GM23248 (cell line): ENCODE measurements at regions not wholly inside any gene's neighbourhood (a gene's known extent, or its start where the extent isn't known, plus 50 kb on each side); places are given as distances from the start of the nearest gene placed in this dataset.

Source experiments
- DNase-seq: peaks from one replicate; pipeline ENCODE4 v3.0.0-alpha.2; 2015
- H2AFZ ChIP-seq: fragments of 200-600 bp; sonication (generic); 2 replicates; pipeline ENCODE4 v1.6.1; 2016; ENCODE audit warnings: antibody characterized with exemption
- H3F3A ChIP-seq: fragments of 200-600 bp; sonication (generic); 2 replicates; pipeline ENCODE4 v1.6.1; 2016; ENCODE audit warnings: mild to moderate bottlenecking, antibody characterized with exemption, mixed run types; ENCODE audit not compliant: insufficient read depth
- H3K27ac ChIP-seq: fragments of 200-600 bp; sonication (generic); 2 replicates; pipeline ENCODE4 v1.5.1; 2016; ENCODE audit warnings: mild to moderate bottlenecking
- H3K27me3 ChIP-seq: fragments of 200-600 bp; sonication (generic); replicated peaks from 2 replicates; pipeline ENCODE4 v1.6.1; 2016; ENCODE audit warnings: mild to moderate bottlenecking; ENCODE audit not compliant: insufficient read depth
- H3K36me3 ChIP-seq: fragments of 200-600 bp; sonication (generic); 2 replicates; pipeline ENCODE4 v1.6.1; 2016; ENCODE audit warnings: low read depth, mild to moderate bottlenecking
- H3K4me1 ChIP-seq: fragments of 200-600 bp; sonication (generic); 2 replicates; pipeline ENCODE4 v1.6.1; 2016; ENCODE audit warnings: mild to moderate bottlenecking; ENCODE audit not compliant: insufficient read depth
- H3K4me2 ChIP-seq: fragments of 200-600 bp; sonication (generic); one replicate; pipeline ENCODE4 v1.6.1; 2016; ENCODE audit warnings: mild to moderate bottlenecking; ENCODE audit not compliant: unreplicated experiment
- H3K4me3 ChIP-seq: fragments of 200-600 bp; sonication (generic); 2 replicates; pipeline ENCODE4 v1.5.1; 2016; ENCODE audit warnings: mild to moderate bottlenecking
- H3K79me2 ChIP-seq: fragments of 200-600 bp; sonication (generic); 2 replicates; pipeline ENCODE4 v1.6.1; 2016; ENCODE audit warnings: mild to moderate bottlenecking; ENCODE audit not compliant: insufficient read depth
- H3K9ac ChIP-seq: fragments of 200-600 bp; sonication (generic); 2 replicates; pipeline ENCODE4 v1.6.1; 2016; ENCODE audit warnings: mild to moderate bottlenecking
- H3K9me2 ChIP-seq: fragments of 200-600 bp; sonication (generic); 2 replicates; pipeline ENCODE4 v1.6.1; 2016; ENCODE audit warnings: mixed run types, mild to moderate bottlenecking, moderate library complexity; ENCODE audit not compliant: insufficient read depth
- H3K9me3 ChIP-seq: fragments of 200-600 bp; sonication (generic); one replicate; pipeline ENCODE4 v1.6.1; 2017; ENCODE audit warnings: low read depth
- H4K20me1 ChIP-seq: fragments of 200-600 bp; sonication (generic); 2 replicates; pipeline ENCODE4 v1.6.0; 2016; ENCODE audit not compliant: insufficient read depth
- EZH2 ChIP-seq: fragments of 200-600 bp; sonication (generic); IDR thresholded peaks from 2 replicates; pipeline ENCODE4 v1.6.1; 2018; ENCODE audit warnings: antibody characterized with exemption, mild to moderate bottlenecking; ENCODE audit not compliant: insufficient read depth, poor library complexity, severe bottlenecking
- EZH2phosphoT487 ChIP-seq: fragments of 200-600 bp; sonication (generic); IDR thresholded peaks from 2 replicates; pipeline ENCODE4 v1.6.1; 2018; ENCODE audit warnings: antibody characterized with exemption, moderate library complexity, mild to moderate bottlenecking, low read depth; ENCODE audit not compliant: insufficient read depth
- WGBS, 2 experiments: methylation state at CpG; one replicate each; pipeline ENCODE4 v1.1.6; 2015 to 2017; ENCODE audit warnings: low lambda C conversion rate in 2 of 2, low coverage in 1 of 2; ENCODE audit errors: missing lambda C conversion rate in 2 of 2; 5-methylcytosine and 5-hydroxymethylcytosine counted together
- in situ Hi-C: fragments of 300-500 bp; cut with MboI; formaldehyde crosslinking; loops from 2 replicates; pipeline ENCODE4 v1.15.0; 2020

DNA sequence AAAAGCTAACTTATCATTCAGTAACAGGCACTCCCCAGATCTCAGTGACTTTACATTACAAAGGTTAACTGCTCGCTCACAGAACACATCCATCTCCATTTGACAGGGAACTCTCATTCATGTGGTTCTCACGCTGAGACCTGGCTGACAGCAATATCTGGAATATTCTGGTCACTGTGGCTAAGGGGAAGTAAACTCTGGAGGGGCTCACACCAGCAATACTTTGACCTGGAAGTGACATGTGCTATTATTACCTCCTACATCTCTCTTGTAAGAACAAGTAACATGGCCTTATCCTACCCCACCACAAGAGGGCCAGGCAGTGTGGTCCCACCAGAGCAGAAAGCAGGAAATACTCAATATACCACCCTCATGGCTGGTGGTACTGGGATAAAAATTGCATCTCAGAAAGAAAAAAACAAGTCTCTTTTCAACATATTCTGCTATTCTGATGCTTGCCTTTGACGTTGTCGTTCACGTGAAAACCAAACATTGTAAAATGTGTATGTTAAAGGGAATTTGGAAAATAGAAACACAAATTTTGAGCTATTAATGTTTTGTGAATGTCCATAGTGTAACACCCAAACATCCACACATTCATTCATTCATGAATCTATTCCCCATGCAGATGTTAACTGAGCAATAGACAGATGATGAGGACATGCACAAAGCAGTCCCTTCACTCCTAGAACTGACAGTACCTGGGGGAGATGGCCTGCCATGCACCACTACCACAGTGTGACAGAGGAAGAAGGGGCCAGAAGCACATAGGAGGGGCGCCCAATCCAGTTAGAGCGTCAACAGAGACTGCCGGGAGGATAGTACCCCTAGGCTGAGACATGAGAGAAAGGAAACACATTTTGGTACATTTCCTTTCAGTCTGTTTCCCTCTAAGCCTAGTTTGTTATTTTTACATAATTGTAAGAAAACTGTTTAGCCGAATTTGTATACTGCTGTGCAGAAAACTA is 166.0 kb upstream of the SP4 start:
- Histone ChIP-seq H3K36me3 (no peaks in the 10 kb centered on the region), H3K79me2 (no peaks in the 10 kb centered on the region), H3K9me2 (no peaks in the 10 kb centered on the region), H3K4me1 (no peaks in the 10 kb centered on the region), H4K20me1 (no peaks in the 10 kb centered on the region), H3K4me2 (no peak overlapping the region), H2AFZ (no peak overlapping the region), H3K27ac (no peak overlapping the region), H3K9me3 (no peaks in the 10 kb centered on the region), H3F3A (no peaks in the 10 kb centered on the region), H3K9ac (no peak overlapping the region), H3K4me3 (no peak overlapping the region), H3K27me3 (no peaks in the 10 kb centered on the region)
- 14 to 18% methylated on average over 9 of the region's 9 CpGs for WGBS, 2 experiments
- peak; percentile 50 for DNase-seq
- TF ChIP-seq EZH2 (no peak), EZH2phosphoT487 (no peak)
- in situ Hi-C loops, result loop anchor here (10.0 kb wide), 1 partner anchor 743 kb away; no protein-coding TSS in a partner anchor

DNA sequence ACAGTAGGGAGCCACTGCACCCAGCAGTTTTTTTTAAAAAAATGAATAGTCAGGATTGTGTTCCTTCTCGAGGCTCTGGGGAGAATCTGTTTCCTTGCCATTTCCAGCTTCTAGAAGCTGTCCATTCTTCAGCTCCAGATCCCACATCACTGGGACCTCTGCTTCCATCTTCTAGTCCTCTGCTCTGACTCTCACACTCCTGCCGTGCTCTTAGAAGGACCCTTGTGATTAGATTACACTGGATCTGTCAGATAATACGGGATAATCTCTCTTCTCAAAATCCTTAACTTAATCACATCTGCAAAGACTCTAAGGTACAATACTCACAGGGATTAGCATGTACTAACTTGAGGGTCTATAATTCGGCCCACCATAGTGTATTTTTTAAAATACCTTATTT is 158.9 kb upstream of the SP4 start:
- Histone ChIP-seq H4K20me1 (no peaks in the 10 kb centered on the region), H3K36me3 (no peaks in the 10 kb centered on the region), H3F3A (no peaks in the 10 kb centered on the region), H3K4me2 (no peak overlapping the region), H3K4me1 (no peaks in the 10 kb centered on the region), H3K27ac (no peak overlapping the region), H3K79me2 (no peaks in the 10 kb centered on the region), H3K9me2 (no peaks in the 10 kb centered on the region), H3K4me3 (no peak overlapping the region), H3K9me3 (no peaks in the 10 kb centered on the region), H3K27me3 (no peaks in the 10 kb centered on the region), H2AFZ (no peak overlapping the region), H3K9ac (no peak overlapping the region)
- in situ Hi-C loops, result loop anchor here (5.0 to 10.0 kb wide), 2 partner anchors 238 to 736 kb away; no protein-coding TSS in a partner anchor
- 5 to 12% methylated on average over 4 of the region's 4 CpGs for WGBS, 2 experiments
- DNase-seq, result no peak
- TF ChIP-seq EZH2phosphoT487 (no peak), EZH2 (no peak)

DNA sequence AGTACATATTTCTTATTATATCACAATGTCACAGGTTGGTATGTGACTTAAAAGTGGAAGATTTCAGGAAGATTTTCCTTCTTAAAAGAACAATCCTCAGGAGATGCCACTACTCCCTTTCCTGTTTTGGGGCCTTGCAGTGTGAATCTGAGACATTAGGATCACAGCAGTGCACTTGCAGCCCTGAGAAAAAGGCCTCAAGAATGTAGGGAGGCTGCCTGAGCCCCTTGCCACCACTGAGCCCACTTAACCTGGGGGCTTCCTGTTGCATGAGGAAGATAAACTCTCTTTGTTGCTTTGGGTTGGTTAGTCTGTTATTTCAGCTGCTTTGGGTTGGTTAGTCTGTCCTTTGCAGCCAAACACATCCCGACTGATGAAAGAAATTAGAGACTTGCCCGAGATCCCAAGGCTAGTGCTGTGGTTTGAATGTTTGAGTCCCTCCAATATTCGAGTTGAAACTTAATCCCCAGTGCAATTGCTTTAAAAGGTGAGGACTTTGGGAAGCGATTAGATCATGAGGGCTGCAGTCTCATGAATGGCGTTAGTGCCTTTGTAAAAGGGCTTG is 151.3 kb upstream of the SP4 start:
- Histone ChIP-seq H3K9me2 (no peaks in the 10 kb centered on the region), H4K20me1 (no peaks in the 10 kb centered on the region), H3K27ac (no peak overlapping the region), H3K27me3 (no peaks in the 10 kb centered on the region), H3K9ac (no peak overlapping the region), H3K4me1 (no peaks in the 10 kb centered on the region), H3F3A (no peaks in the 10 kb centered on the region), H3K36me3 (no peaks in the 10 kb centered on the region), H3K4me3 (no peak overlapping the region), H2AFZ (no peak overlapping the region), H3K9me3 (no peaks in the 10 kb centered on the region), H3K79me2 (no peaks in the 10 kb centered on the region), H3K4me2 (no peak overlapping the region)
- TF ChIP-seq EZH2 (no peak), EZH2phosphoT487 (no peak)
- 5 to 14% methylated on average over 5 of the region's 5 CpGs for WGBS, 2 experiments
- DNase-seq, result no peak
- in situ Hi-C loops, result no loop called here

DNA sequence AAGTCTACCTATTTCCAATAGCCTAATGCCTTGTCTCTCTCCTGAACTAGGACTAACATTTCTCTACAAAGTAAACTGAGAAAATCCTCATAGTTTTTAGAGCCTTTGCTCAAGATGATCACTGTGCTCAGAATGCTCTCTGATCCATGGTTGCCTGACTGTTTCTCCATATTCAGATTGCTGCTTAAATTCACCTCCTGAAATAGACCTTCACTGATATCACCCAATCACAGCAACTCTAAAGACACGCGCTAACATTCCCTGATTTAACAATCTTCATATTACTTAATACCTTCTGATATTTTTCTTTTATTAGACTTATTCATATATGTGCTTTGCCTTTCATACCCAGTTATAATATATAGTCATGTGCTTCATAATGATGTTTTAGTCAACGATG is 148.9 kb upstream of the SP4 start:
- WGBS, 2 experiments, result 71 to 72% methylated on average over 3 of the region's 3 CpGs

More for the DNA sequence above, 148.9 kb upstream of the SP4 start:
- TF ChIP-seq EZH2 (no peak), EZH2phosphoT487 (no peak)
- Histone ChIP-seq H3K36me3 (no peaks in the 10 kb centered on the region), H3K27me3 (no peaks in the 10 kb centered on the region), H3K27ac (no peak overlapping the region), H2AFZ (no peak overlapping the region), H3K79me2 (no peaks in the 10 kb centered on the region), H3K9me2 (no peaks in the 10 kb centered on the region), H3K4me1 (no peaks in the 10 kb centered on the region), H3K4me2 (no peak overlapping the region), H4K20me1 (no peaks in the 10 kb centered on the region), H3K4me3 (no peak overlapping the region), H3F3A (no peaks in the 10 kb centered on the region), H3K9ac (no peak overlapping the region), H3K9me3 (no peaks in the 10 kb centered on the region)
- no peak for DNase-seq
- in situ Hi-C loops, result no loop called here
